ENCODE measurements at regions not wholly inside any gene's neighbourhood (a gene's known extent, or its start where the extent isn't known, plus 50 kb on each side); places are given as distances from the start of the nearest gene placed in this dataset.

DNA sequence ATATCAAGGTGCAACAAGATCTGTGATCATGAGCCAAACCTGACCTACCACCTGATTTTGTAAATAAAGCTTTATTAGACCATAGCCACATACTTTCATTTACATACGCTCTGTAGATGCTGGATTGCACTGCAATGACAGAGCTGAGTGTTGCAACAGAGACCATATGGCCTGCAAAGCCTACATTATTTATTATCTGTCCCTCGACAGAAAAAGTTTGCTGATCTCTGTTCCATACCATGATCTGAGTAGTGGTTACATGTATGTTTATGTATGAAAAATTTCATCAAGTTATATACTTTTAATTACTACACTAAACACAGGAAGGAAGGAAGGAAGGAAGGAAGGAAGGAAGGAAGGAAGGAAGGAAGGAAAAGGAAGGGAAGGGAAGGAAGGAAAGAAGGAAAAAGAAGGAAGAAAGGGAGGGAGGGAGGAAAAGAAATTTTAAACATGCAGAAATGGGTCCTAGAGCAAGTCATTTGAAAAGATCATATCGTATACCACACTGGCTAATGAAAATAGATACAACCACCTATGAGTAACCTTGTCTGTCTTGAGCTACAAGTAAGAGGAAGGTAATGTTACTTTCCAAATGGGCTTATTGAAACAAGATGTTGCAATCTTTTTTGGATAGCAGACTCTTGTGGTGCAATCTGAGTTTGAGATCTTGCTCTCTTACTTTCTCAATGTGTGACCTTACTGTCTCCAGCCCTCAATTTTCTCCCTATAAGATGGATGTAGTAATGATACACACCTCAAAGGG lies 441.0 kb downstream of the KIF16B start:
- no peak for DNase-seq
- H3F3A ChIP-seq (ENCODE audit: insufficient read depth, low read depth), result no peaks in the 10 kb centered on the region
- no peak overlapping the region for H3K4me2 ChIP-seq
- H3K27ac ChIP-seq, result no peak overlapping the region
- H3K9me2 ChIP-seq (ENCODE audit: insufficient read depth), result no peaks in the 10 kb centered on the region
- no peak overlapping the region for H3K4me3 ChIP-seq
- ChIA-PET POLR2A (ENCODE audit: unreplicated experiment) (no interaction called here), CTCF (no interaction called here)
- H3K27me3 ChIP-seq (ENCODE audit: insufficient read depth, low read depth), result no peaks in the 10 kb centered on the region
- H3K79me2 ChIP-seq (ENCODE audit: low read depth), result no peaks in the 10 kb centered on the region
- BruUV-seq (replicated peaks), result no TSS peak
- H4K20me1 ChIP-seq (ENCODE audit: insufficient read depth), result no peaks in the 10 kb centered on the region
- intact Hi-C loops (cut with micrococcal nuclease; ENCODE audit: unreplicated experiment), result no loop called here
- H3K4me1 ChIP-seq (replicated peaks; ENCODE audit: insufficient read depth), result no peaks in the 10 kb centered on the region
- no peak overlapping the region for H2AFZ ChIP-seq
- TF ChIP-seq EZH2 (IDR thresholded peaks at IDR 0.05; ENCODE audit: low read depth), result no peak
- TF ChIP-seq, protein P1, sequence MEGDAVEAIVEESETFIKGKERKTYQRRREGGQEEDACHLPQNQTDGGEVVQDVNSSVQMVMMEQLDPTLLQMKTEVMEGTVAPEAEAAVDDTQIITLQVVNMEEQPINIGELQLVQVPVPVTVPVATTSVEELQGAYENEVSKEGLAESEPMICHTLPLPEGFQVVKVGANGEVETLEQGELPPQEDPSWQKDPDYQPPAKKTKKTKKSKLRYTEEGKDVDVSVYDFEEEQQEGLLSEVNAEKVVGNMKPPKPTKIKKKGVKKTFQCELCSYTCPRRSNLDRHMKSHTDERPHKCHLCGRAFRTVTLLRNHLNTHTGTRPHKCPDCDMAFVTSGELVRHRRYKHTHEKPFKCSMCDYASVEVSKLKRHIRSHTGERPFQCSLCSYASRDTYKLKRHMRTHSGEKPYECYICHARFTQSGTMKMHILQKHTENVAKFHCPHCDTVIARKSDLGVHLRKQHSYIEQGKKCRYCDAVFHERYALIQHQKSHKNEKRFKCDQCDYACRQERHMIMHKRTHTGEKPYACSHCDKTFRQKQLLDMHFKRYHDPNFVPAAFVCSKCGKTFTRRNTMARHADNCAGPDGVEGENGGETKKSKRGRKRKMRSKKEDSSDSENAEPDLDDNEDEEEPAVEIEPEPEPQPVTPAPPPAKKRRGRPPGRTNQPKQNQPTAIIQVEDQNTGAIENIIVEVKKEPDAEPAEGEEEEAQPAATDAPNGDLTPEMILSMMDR (conservative IDR thresholded peaks at IDR 0.05), result no peak
- H3K9me3 ChIP-seq (ENCODE audit: insufficient read depth, low read depth), result no peaks in the 10 kb centered on the region; the same call in 1 of the 2 replicates
- H3K36me3 ChIP-seq (ENCODE audit: low read depth), result no peaks in the 10 kb centered on the region

DNA sequence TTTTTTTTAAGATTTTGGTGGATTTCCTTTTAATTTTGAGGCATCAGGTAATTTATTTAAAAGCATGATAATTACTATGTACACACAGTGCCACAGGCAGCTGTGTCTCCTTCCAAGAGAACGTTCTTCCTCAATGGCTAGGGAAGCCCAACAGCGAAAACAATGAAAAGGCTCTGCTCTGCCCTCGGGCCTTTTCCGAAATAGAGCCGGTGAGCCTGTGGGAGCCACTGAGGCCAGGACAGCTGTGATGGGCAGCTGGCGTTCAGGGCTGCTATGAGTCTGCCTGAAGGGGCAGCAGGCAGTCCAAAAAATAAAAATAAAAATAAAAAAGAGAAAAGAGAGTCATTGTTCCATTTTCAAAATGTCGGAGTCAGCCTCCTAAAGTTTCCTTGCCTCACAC lies 443.8 kb downstream of the KIF16B start:
- no peaks in the 10 kb centered on the region for H3K9me2 ChIP-seq (ENCODE audit: insufficient read depth)
- no peak overlapping the region for H3K4me2 ChIP-seq
- no peaks in the 10 kb centered on the region for H3K9me3 ChIP-seq (ENCODE audit: insufficient read depth, low read depth)
- no peak overlapping the region for H3K4me3 ChIP-seq
- no peak overlapping the region for H3K27ac ChIP-seq
- H3K36me3 ChIP-seq (ENCODE audit: low read depth), result no peaks in the 10 kb centered on the region
- H3K79me2 ChIP-seq (ENCODE audit: low read depth), result no peaks in the 10 kb centered on the region
- intact Hi-C loops (cut with micrococcal nuclease; ENCODE audit: unreplicated experiment), result no loop called here
- no peak for TF ChIP-seq EZH2 (IDR thresholded peaks at IDR 0.05; ENCODE audit: low read depth)
- TF ChIP-seq, protein P1 (conservative IDR thresholded peaks at IDR 0.05), result no peak
- ChIA-PET POLR2A (ENCODE audit: unreplicated experiment) (no interaction called here), CTCF (no interaction called here)
- no TSS peak for BruUV-seq (replicated peaks)
- no peaks in the 10 kb centered on the region for H4K20me1 ChIP-seq (ENCODE audit: insufficient read depth)
- DNase-seq, result no peak
- no peak overlapping the region for H2AFZ ChIP-seq
- H3K4me1 ChIP-seq (replicated peaks; ENCODE audit: insufficient read depth), result no peaks in the 10 kb centered on the region
- H3K27me3 ChIP-seq (ENCODE audit: insufficient read depth, low read depth), result no peaks in the 10 kb centered on the region
- H3F3A ChIP-seq (ENCODE audit: insufficient read depth, low read depth), result no peaks in the 10 kb centered on the region

DNA sequence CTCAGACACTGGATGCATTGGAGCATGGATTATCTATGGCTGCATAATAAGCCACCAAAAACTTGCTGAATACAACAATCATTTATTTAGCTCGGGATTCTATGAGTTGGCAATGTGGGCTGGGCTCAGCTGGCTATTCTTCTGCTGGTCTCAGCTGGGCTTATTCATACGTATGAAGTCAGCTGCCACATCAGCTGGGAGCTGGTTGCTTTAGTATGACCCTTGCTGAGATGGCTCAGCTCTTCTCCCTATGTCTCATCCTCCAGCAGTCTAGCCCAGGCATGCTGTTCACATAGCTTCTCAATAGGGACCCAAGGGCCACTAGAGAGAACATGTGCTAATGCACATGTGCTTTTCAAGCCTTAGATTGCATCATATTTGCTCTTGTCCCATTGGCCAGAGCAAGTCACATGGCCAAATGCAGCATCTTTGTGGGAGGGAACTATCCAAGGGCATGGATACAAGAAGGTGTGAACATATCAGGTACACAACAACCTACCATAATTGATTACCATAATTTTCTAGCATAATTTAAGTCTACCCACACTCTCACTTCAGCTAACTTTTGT lies 444.6 kb downstream of the KIF16B start:
- intact Hi-C loops (cut with micrococcal nuclease; ENCODE audit: unreplicated experiment), result no loop called here
- no peak overlapping the region for H2AFZ ChIP-seq
- H4K20me1 ChIP-seq (ENCODE audit: insufficient read depth), result no peaks in the 10 kb centered on the region
- CTCF ChIA-PET, result no interaction called here
- BruUV-seq (replicated peaks), result no TSS peak
- no peaks in the 10 kb centered on the region for H3K9me2 ChIP-seq (ENCODE audit: insufficient read depth)
- no peaks in the 10 kb centered on the region for H3K27me3 ChIP-seq (ENCODE audit: insufficient read depth, low read depth)
- H3K36me3 ChIP-seq (ENCODE audit: low read depth), result no peaks in the 10 kb centered on the region
- no peak for DNase-seq
- TF ChIP-seq, protein P1 (conservative IDR thresholded peaks at IDR 0.05), result no peak
- no peak for TF ChIP-seq EZH2 (IDR thresholded peaks at IDR 0.05; ENCODE audit: low read depth)
- no peaks in the 10 kb centered on the region for H3K9me3 ChIP-seq (ENCODE audit: insufficient read depth, low read depth)
- H3K4me3 ChIP-seq, result no peak overlapping the region
- POLR2A ChIA-PET (ENCODE audit: unreplicated experiment), result no interaction called here
- no peaks in the 10 kb centered on the region for H3K79me2 ChIP-seq (ENCODE audit: low read depth)
- no peaks in the 10 kb centered on the region for H3F3A ChIP-seq (ENCODE audit: insufficient read depth, low read depth)
- no peak overlapping the region for H3K4me2 ChIP-seq
- H3K27ac ChIP-seq, result no peak overlapping the region
- H3K4me1 ChIP-seq (replicated peaks; ENCODE audit: insufficient read depth), result no peaks in the 10 kb centered on the region
